Spleen (tissue), 7 donors: ENCODE measurements at regions not wholly inside any gene's neighbourhood (a gene's known extent, or its start where the extent isn't known, plus 50 kb on each side); places are given as distances from the start of the nearest gene placed in this dataset.

ENCODE experiments used
- POLR2A ChIP-seq, 3 donors: fragments of 450-650 bp; IDR thresholded peaks; one replicate each; pipeline ENCODE4 v1.5.1; 2017; ENCODE audit warnings: antibody characterized with exemption in 3 of 3, mild to moderate bottlenecking in 1 of 3
- TF ChIP-seq, protein P1 (sequence below), 11 experiments: fragments of 200-600 bp in 7 of 11; fragments of 450-650 bp in 4 of 11; sonication (generic) in 4 of 11; IDR thresholded peaks in 8 of 11; conservative IDR thresholded peaks in 3 of 11; 1 replicate in 7 of 11; 2 replicates in 4 of 11; pipeline versions ENCODE4 v1.4.0 to v1.8.0; 2016 to 2021; ENCODE audit warnings: antibody characterized with exemption in 11 of 11, inconsistent platforms in 4 of 11, mild to moderate bottlenecking in 1 of 11
- donor health status: DM: no; HTN: no; CAD: no; lungs with moderate emphysema.
- donor health status: DM: no; HTN: no; CAD: no.
- donor health status: DM: no; HTN: no; CAD: no.

DNA sequence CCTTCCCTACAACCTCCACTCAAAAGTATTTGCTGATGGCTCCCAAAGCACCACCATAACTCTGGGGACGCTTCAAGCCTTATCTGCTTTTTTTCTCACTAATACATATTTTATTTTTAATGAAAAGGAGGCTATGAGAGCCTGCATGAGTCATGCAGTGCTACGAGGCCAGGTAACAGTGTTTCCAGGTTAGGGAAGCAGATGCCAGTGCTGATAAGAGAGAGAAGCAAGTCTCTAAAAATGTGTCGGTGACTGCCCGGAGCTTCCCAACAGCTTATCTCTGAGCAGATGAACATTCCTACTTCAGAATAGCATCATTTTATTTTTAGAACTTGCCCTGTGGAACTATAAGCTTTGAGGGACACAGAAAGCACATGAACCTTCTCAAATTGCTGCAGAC lies 931.5 kb downstream of the CCSER2 start:
- TF ChIP-seq, protein P1, sequence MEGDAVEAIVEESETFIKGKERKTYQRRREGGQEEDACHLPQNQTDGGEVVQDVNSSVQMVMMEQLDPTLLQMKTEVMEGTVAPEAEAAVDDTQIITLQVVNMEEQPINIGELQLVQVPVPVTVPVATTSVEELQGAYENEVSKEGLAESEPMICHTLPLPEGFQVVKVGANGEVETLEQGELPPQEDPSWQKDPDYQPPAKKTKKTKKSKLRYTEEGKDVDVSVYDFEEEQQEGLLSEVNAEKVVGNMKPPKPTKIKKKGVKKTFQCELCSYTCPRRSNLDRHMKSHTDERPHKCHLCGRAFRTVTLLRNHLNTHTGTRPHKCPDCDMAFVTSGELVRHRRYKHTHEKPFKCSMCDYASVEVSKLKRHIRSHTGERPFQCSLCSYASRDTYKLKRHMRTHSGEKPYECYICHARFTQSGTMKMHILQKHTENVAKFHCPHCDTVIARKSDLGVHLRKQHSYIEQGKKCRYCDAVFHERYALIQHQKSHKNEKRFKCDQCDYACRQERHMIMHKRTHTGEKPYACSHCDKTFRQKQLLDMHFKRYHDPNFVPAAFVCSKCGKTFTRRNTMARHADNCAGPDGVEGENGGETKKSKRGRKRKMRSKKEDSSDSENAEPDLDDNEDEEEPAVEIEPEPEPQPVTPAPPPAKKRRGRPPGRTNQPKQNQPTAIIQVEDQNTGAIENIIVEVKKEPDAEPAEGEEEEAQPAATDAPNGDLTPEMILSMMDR (IDR thresholded peaks at IDR 0.05 in 8 of 11, conservative IDR thresholded peaks at IDR 0.05 in 3 of 11), result no peak
- TF ChIP-seq POLR2A (IDR thresholded peaks at IDR 0.05), result no peak
